Tibial nerve (tissue), 4 donors: ENCODE measurements at regions not wholly inside any gene's neighbourhood (a gene's known extent, or its start where the extent isn't known, plus 50 kb on each side); places are given as distances from the start of the nearest gene placed in this dataset.

Experiments used
- EP300 ChIP-seq, 2 donors: sonication (generic); formaldehyde crosslinking; IDR thresholded peaks; one replicate each; pipeline ENCODE4 v1.6.1; 2017; ENCODE audit warnings: antibody characterized with exemption in 2 of 2, mild to moderate bottlenecking in 1 of 2
- TF ChIP-seq, protein P1 (sequence below), 5 experiments: fragments of 200-600 bp in 3 of 5; fragments of 450-650 bp in 2 of 5; sonication (generic) in 3 of 5; IDR thresholded peaks; one replicate each; pipeline ENCODE4 v1.5.1; 2016 to 2019; ENCODE audit warnings: antibody characterized with exemption in 5 of 5, mild to moderate bottlenecking in 3 of 5, moderate library complexity in 2 of 5

GRCh38 chrX:3448563-3448962, 102.1 kb upstream of the MXRA5 start:
- TF ChIP-seq EP300 (IDR thresholded peaks at IDR 0.05), result no peak
- TF ChIP-seq, protein P1, sequence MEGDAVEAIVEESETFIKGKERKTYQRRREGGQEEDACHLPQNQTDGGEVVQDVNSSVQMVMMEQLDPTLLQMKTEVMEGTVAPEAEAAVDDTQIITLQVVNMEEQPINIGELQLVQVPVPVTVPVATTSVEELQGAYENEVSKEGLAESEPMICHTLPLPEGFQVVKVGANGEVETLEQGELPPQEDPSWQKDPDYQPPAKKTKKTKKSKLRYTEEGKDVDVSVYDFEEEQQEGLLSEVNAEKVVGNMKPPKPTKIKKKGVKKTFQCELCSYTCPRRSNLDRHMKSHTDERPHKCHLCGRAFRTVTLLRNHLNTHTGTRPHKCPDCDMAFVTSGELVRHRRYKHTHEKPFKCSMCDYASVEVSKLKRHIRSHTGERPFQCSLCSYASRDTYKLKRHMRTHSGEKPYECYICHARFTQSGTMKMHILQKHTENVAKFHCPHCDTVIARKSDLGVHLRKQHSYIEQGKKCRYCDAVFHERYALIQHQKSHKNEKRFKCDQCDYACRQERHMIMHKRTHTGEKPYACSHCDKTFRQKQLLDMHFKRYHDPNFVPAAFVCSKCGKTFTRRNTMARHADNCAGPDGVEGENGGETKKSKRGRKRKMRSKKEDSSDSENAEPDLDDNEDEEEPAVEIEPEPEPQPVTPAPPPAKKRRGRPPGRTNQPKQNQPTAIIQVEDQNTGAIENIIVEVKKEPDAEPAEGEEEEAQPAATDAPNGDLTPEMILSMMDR (IDR thresholded peaks at IDR 0.05), result no peak
